IMR-90 (cell line): ENCODE measurements at regions not wholly inside any gene's neighbourhood (a gene's known extent, or its start where the extent isn't known, plus 50 kb on each side); places are given as distances from the start of the nearest gene placed in this dataset.

Experiments
- ATAC-seq: fragments of 200-7000 bp; cut with Tn5 transposase; 2 replicates; pipeline ENCODE4 v1.9.1; 2020; ENCODE audit warnings: low read depth, mild to moderate bottlenecking, moderate library complexity
- BruUV-seq: library from RNA; stranded (reverse); fragments of 400-500 nt; replicated peaks from 2 replicates; lab custom pipeline; 2021; lab: Mats Ljungman, UMichigan
- CTCF ChIA-PET: fragments of 300-600 bp; formaldehyde crosslinking; extraction: SDS; loops from one replicate; lab custom pipeline; 2021; ENCODE audit warnings: antibody characterized with exemption; lab: Yijun Ruan, JAX
- POLR2A ChIA-PET: fragments of 300-600 bp; sonication (Branson Sonifier 250); formaldehyde crosslinking; loops from one replicate; lab custom pipeline; 2022; ENCODE audit warnings: antibody characterized with exemption; ENCODE audit not compliant: unreplicated experiment; lab: Charles Lee
- DNase-seq: peaks from one replicate; pipeline ENCODE4 v3.0.0; 2013
- H2AFZ ChIP-seq: replicated peaks from 2 replicates; pipeline ENCODE3; 2013; ENCODE audit warnings: low read length, mild to moderate bottlenecking; ENCODE audit not compliant: poor library complexity
- H2AK5ac ChIP-seq: 2 replicates; pipeline ENCODE4 v1.6.1; 2013; ENCODE audit warnings: low read depth, low read length, inconsistent platforms
- H2AK9ac ChIP-seq: replicated peaks from 2 replicates; pipeline ENCODE3; 2013; ENCODE audit warnings: mild to moderate bottlenecking, low read depth, low read length, moderate library complexity; ENCODE audit not compliant: poor library complexity
- H2BK120ac ChIP-seq: 2 replicates; pipeline ENCODE4 v1.6.1; 2013; ENCODE audit warnings: low read depth, low read length, inconsistent platforms
- H2BK15ac ChIP-seq: 3 replicates; pipeline ENCODE4 v1.6.1; 2013; ENCODE audit warnings: low read depth, low read length, inconsistent platforms
- H2BK20ac ChIP-seq: 2 replicates; pipeline ENCODE4 v1.6.1; 2013; ENCODE audit warnings: low read depth, mild to moderate bottlenecking, inconsistent platforms, low read length, moderate library complexity
- H2BK5ac ChIP-seq: 2 replicates; pipeline ENCODE4 v1.6.1; 2013; ENCODE audit warnings: mild to moderate bottlenecking, low read depth, low read length, inconsistent platforms; ENCODE audit not compliant: poor library complexity, severe bottlenecking
- H3K14ac ChIP-seq: replicated peaks from 2 replicates; pipeline ENCODE4 v1.6.1; 2013; ENCODE audit warnings: low read depth, low read length, inconsistent platforms
- H3K18ac ChIP-seq: 2 replicates; pipeline ENCODE4 v1.6.1; 2013; ENCODE audit warnings: low read depth, low read length, control low read depth
- H3K23ac ChIP-seq: 2 replicates; pipeline ENCODE4 v1.6.1; 2013; ENCODE audit warnings: low read depth, low read length, inconsistent platforms
- H3K27ac ChIP-seq: 2 replicates; pipeline ENCODE4 v1.5.1; 2013; ENCODE audit warnings: mild to moderate bottlenecking, control low read depth, low read length; ENCODE audit not compliant: insufficient read depth
- H3K27me3 ChIP-seq: 2 replicates; pipeline ENCODE4 v1.6.1; 2013; ENCODE audit warnings: low read length; ENCODE audit not compliant: control insufficient read depth, insufficient read depth
- H3K36me3 ChIP-seq: 2 replicates; pipeline ENCODE4 v1.6.1; 2013; ENCODE audit warnings: low read length, mixed read lengths; ENCODE audit not compliant: control insufficient read depth, insufficient read depth
- H3K4ac ChIP-seq: 2 replicates; pipeline ENCODE4 v1.6.1; 2013; ENCODE audit warnings: low read depth, low read length, inconsistent platforms
- H3K4me1 ChIP-seq: 2 replicates; pipeline ENCODE4 v1.6.1; 2013; ENCODE audit warnings: low read length, mixed read lengths; ENCODE audit not compliant: control insufficient read depth, insufficient read depth
- H3K4me2 ChIP-seq: 2 replicates; pipeline ENCODE4 v1.6.1; 2013; ENCODE audit warnings: low read depth, mild to moderate bottlenecking, control low read depth, low read length, moderate library complexity
- H3K4me3 ChIP-seq: 2 replicates; pipeline ENCODE4 v1.5.1; 2013; ENCODE audit warnings: low read depth, mild to moderate bottlenecking, control low read depth, low read length, moderate library complexity; ENCODE audit not compliant: insufficient read depth
- H3K56ac ChIP-seq: 2 replicates; pipeline ENCODE4 v1.6.1; 2013; ENCODE audit warnings: low read length, inconsistent platforms; ENCODE audit not compliant: insufficient read depth; ENCODE audit errors: extremely low read depth
- H3K79me1 ChIP-seq, 2 experiments: 2 replicates each; pipeline ENCODE4 v1.6.1; 2013; ENCODE audit warnings: low read length in 2 of 2, inconsistent platforms in 1 of 2, low read depth in 1 of 2
- H3K9ac ChIP-seq: 2 replicates; pipeline ENCODE4 v1.6.1; 2013; ENCODE audit warnings: low read depth, low read length, control low read depth
- H3K9me1 ChIP-seq: 2 replicates; pipeline ENCODE4 v1.6.1; 2013; ENCODE audit warnings: low read length, inconsistent platforms; ENCODE audit not compliant: insufficient read depth
- H3K9me3 ChIP-seq: 2 replicates; pipeline ENCODE4 v1.6.1; 2013; ENCODE audit warnings: low read length; ENCODE audit not compliant: control insufficient read depth, insufficient read depth
- H4K20me1 ChIP-seq: 2 replicates; pipeline ENCODE4 v1.6.1; 2013; ENCODE audit warnings: low read length, inconsistent platforms; ENCODE audit not compliant: insufficient read depth
- H4K5ac ChIP-seq: 2 replicates; pipeline ENCODE4 v1.6.1; 2013; ENCODE audit warnings: mild to moderate bottlenecking, low read depth, low read length, control low read depth
- H4K8ac ChIP-seq, 2 experiments: 2 replicates each; pipeline ENCODE4 v1.6.1; 2013; ENCODE audit warnings: low read depth in 2 of 2, low read length in 2 of 2, control low read depth in 1 of 2, inconsistent platforms in 1 of 2
- H4K91ac ChIP-seq: 2 replicates; pipeline ENCODE4 v1.6.1; 2013; ENCODE audit warnings: low read depth, low read length, inconsistent platforms; ENCODE audit not compliant: insufficient read depth
- FOS ChIP-seq: fragments of 150-350 bp; IDR thresholded peaks from 2 replicates; pipeline ENCODE4 v1.6.1; 2016; ENCODE audit warnings: low read depth, low read length
- WGBS, 2 experiments: methylation state at CpG; one replicate each; pipeline versions ENCODE4 v1.1.5 to v1.1.7; 2013; ENCODE audit warnings: missing lambda C conversion rate in 2 of 2; ENCODE audit not compliant: insufficient read length in 1 of 2; ENCODE audit errors: extremely low coverage in 2 of 2; 5-methylcytosine and 5-hydroxymethylcytosine counted together
- dilution Hi-C: fragments of 300-500 bp; cut with HindIII; formaldehyde crosslinking; loops from one replicate; pipeline ENCODE4 v1.14.3; 2018; ENCODE audit warnings: low sequenced_read_pairs; ENCODE audit not compliant: unreplicated experiment
- in situ Hi-C: fragments of 300-500 bp; cut with MboI; formaldehyde crosslinking; loops from 3 replicates; pipeline ENCODE4 v1.14.3; 2019; ENCODE audit warnings: low sequenced_read_pairs, inconsistent platforms, mixed read lengths
- intact Hi-C: fragments of 100-400 bp; cut with micrococcal nuclease; formaldehyde crosslinking; loops from 2 replicates; pipeline ENCODE4 v1.10.0; 2022

DNA sequence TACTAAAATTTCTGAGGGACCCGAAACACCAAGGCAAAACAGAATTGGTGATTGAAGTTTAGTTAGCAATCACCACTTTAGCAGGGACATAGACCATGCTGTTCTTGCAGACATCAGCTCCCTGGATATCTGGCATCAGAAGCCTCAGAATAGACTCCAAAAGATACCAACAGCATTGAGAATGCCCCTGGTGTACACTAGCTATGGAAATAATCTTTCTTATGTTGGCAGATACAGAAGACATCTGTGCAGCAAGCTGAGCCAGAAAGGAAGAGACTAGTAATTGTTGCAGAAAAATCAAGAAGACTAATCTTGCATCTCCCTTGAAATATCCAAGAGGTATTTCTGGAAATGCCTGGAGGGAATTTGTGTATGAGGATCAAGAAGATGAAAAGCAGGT lies 521.6 kb downstream of the TRHDE start:
- CTCF ChIA-PET, result no interaction called here

More for the DNA sequence above, 521.6 kb downstream of the TRHDE start:
- no peak overlapping the region for H3K4me3 ChIP-seq
- no peaks in the 10 kb centered on the region for H3K9me1 ChIP-seq
- no peak overlapping the region for H4K5ac ChIP-seq
- no peak overlapping the region for H3K14ac ChIP-seq
- H3K4ac ChIP-seq, result no peak overlapping the region
- H3K9me3 ChIP-seq, result no peaks in the 10 kb centered on the region; the same call in 1 of the 2 replicates
- TF ChIP-seq FOS, result no peak
- no peak overlapping the region for H2BK20ac ChIP-seq
- H3K4me1 ChIP-seq, result no peaks in the 10 kb centered on the region
- H3K36me3 ChIP-seq, result no peaks in the 10 kb centered on the region
- ATAC-seq, result no peak
- no peak overlapping the region for H4K8ac ChIP-seq
- WGBS, 2 experiments, result no CpG with 5 or more reads among the region's 1 CpG
- no peak overlapping the region for H3K27ac ChIP-seq
- H3K23ac ChIP-seq, result no peak overlapping the region
- BruUV-seq, result no TSS peak
- H2BK15ac ChIP-seq, result no peak overlapping the region
- H2BK120ac ChIP-seq, result no peak overlapping the region
- in situ Hi-C loops, result no loop called here
- no peak overlapping the region for H3K56ac ChIP-seq
- no peak overlapping the region for H4K91ac ChIP-seq
- POLR2A ChIA-PET, result no interaction called here
- no peak overlapping the region for H2AK9ac ChIP-seq
- no peak overlapping the region for H3K4me2 ChIP-seq
- H2AFZ ChIP-seq, result no peak overlapping the region
- no peak for DNase-seq
- intact Hi-C loops, result no loop called here
- no peak overlapping the region for H3K18ac ChIP-seq
- H4K20me1 ChIP-seq, result no peaks in the 10 kb centered on the region
- H2AK5ac ChIP-seq, result no peak overlapping the region
- dilution Hi-C loops, result no loop called here
- no peaks in the 10 kb centered on the region for H3K27me3 ChIP-seq
- H2BK5ac ChIP-seq, result no peak overlapping the region
- H3K9ac ChIP-seq, result no peak overlapping the region
- no peaks in the 10 kb centered on the region for H3K79me1 ChIP-seq
